Right atrium auricular region (tissue), 2 donors: ENCODE measurements at regions not wholly inside any gene's neighbourhood (a gene's known extent, or its start where the extent isn't known, plus 50 kb on each side); places are given as distances from the start of the nearest gene placed in this dataset.

Experiments
- DNase-seq: peaks from one replicate; pipeline ENCODE4 v3.0.0-alpha.2; 2019; ENCODE audit warnings: low spot score
- H3K27ac ChIP-seq, 2 donors: fragments of 200-600 bp; sonication (generic); 1 replicate in 1 of 2; 2 replicates in 1 of 2; pipeline ENCODE4 v1.5.1; 2016 to 2019
- H3K27me3 ChIP-seq, 2 donors: fragments of 200-600 bp; sonication (generic); one replicate each; pipeline versions ENCODE4 v1.5.1 to v1.6.0; 2017 to 2019
- H3K36me3 ChIP-seq: fragments of 200-600 bp; sonication (generic); one replicate; pipeline ENCODE4 v1.5.1; 2016
- H3K4me1 ChIP-seq, 2 donors: fragments of 200-600 bp; sonication (generic); one replicate each; pipeline versions ENCODE4 v1.5.1 to v1.6.0; 2017 to 2019
- H3K4me3 ChIP-seq, 2 donors: fragments of 200-600 bp; sonication (generic); 1 replicate in 1 of 2; 2 replicates in 1 of 2; pipeline ENCODE4 v1.5.1; 2017 to 2019; ENCODE audit warnings: mild to moderate bottlenecking in 1 of 2, moderate library complexity in 1 of 2
- H3K9me3 ChIP-seq, 2 donors: fragments of 200-600 bp; sonication (generic); one replicate each; pipeline ENCODE4 v1.5.1; 2019
- CTCF ChIP-seq, 2 donors: fragments of 200-600 bp; sonication (generic); IDR thresholded peaks; one replicate each; pipeline ENCODE4 v1.5.1; 2019; ENCODE audit warnings: antibody characterized with exemption in 2 of 2

- no peak overlapping the region for H3K27ac ChIP-seq
- no peak for TF ChIP-seq CTCF (IDR thresholded peaks at IDR 0.05)
- H3K4me1 ChIP-seq, result no peaks in the 10 kb centered on the region
- H3K9me3 ChIP-seq, result no peaks in the 10 kb centered on the region
- H3K4me3 ChIP-seq, result no peak overlapping the region
- H3K27me3 ChIP-seq, result no peaks in the 10 kb centered on the region
- no peak for DNase-seq
- no peaks in the 10 kb centered on the region for H3K36me3 ChIP-seq
Observed at GRCh38 chr7:148472406-148472805, 118.2 kb upstream of the C7orf33 start.

GRCh38 chr7:148473703-148474480 lies 116.7 kb upstream of the C7orf33 start:
- Histone ChIP-seq H3K27me3 (no peaks in the 10 kb centered on the region), H3K9me3 (no peaks in the 10 kb centered on the region), H3K36me3 (no peaks in the 10 kb centered on the region), H3K4me3 (no peak overlapping the region), H3K4me1 (no peaks in the 10 kb centered on the region), H3K27ac (no peak overlapping the region)
- DNase-seq, result no peak
- TF ChIP-seq CTCF (IDR thresholded peaks at IDR 0.05), result no peak

- Histone ChIP-seq H3K36me3 (no peaks in the 10 kb centered on the region), H3K4me1 (no peaks in the 10 kb centered on the region), H3K27ac (no peak overlapping the region), H3K9me3 (no peaks in the 10 kb centered on the region), H3K4me3 (no peak overlapping the region), H3K27me3 (no peaks in the 10 kb centered on the region)
- TF ChIP-seq CTCF (IDR thresholded peaks at IDR 0.05), result no peak
- no peak for DNase-seq
Observed at GRCh38 chr7:148474481-148475025, 116.0 kb upstream of the C7orf33 start.

GRCh38 chr7:148478551-148478950 lies 112.0 kb upstream of the C7orf33 start:
- DNase-seq, result no peak
- Histone ChIP-seq H3K4me1 (no peaks in the 10 kb centered on the region), H3K36me3 (no peaks in the 10 kb centered on the region), H3K27ac (no peak overlapping the region), H3K27me3 (no peaks in the 10 kb centered on the region), H3K4me3 (no peak overlapping the region), H3K9me3 (no peaks in the 10 kb centered on the region)
- no peak for TF ChIP-seq CTCF (IDR thresholded peaks at IDR 0.05)

- no peak for TF ChIP-seq CTCF (IDR thresholded peaks at IDR 0.05)
- H3K36me3 ChIP-seq, result no peaks in the 10 kb centered on the region
- no peak for DNase-seq
- H3K27me3 ChIP-seq, result no peaks in the 10 kb centered on the region
- no peak overlapping the region for H3K27ac ChIP-seq
- H3K4me3 ChIP-seq, result no peak overlapping the region
- H3K9me3 ChIP-seq, result no peaks in the 10 kb centered on the region
- no peaks in the 10 kb centered on the region for H3K4me1 ChIP-seq
Observed at GRCh38 chr7:148480479-148481146, 110.0 kb upstream of the C7orf33 start.
